ENCODE measurements at regions not wholly inside any gene's neighbourhood (a gene's known extent, or its start where the extent isn't known, plus 50 kb on each side); places are given as distances from the start of the nearest gene placed in this dataset.

DNA sequence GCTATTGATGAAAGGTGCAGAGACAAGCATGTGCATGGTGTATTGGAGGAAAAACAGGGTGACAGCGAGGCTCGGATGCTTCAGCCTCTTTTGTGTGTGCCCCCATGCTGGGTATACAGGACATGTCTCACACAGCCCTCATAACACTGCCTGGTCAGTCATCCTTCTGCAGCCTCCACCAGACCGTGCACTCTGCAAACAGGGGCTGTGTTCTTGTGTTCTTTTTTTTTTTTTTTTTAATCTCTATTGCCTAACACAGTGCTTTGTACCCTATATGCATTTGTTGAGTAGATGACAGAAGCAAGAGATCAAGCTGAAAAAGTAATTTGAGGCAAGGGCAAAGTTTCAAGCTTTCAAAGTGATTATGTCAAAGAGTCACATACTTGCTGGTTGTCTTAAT is 367.2 kb upstream of the SLITRK1 start:
- intact Hi-C loops (cut with DNase I) = no loop called here
- ATAC-seq = no peak
- TF ChIP-seq, protein P1, sequence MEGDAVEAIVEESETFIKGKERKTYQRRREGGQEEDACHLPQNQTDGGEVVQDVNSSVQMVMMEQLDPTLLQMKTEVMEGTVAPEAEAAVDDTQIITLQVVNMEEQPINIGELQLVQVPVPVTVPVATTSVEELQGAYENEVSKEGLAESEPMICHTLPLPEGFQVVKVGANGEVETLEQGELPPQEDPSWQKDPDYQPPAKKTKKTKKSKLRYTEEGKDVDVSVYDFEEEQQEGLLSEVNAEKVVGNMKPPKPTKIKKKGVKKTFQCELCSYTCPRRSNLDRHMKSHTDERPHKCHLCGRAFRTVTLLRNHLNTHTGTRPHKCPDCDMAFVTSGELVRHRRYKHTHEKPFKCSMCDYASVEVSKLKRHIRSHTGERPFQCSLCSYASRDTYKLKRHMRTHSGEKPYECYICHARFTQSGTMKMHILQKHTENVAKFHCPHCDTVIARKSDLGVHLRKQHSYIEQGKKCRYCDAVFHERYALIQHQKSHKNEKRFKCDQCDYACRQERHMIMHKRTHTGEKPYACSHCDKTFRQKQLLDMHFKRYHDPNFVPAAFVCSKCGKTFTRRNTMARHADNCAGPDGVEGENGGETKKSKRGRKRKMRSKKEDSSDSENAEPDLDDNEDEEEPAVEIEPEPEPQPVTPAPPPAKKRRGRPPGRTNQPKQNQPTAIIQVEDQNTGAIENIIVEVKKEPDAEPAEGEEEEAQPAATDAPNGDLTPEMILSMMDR (IDR thresholded peaks at IDR 0.05) = no peak

GRCh38 chr13:84243340-84243739 is 361.1 kb upstream of the SLITRK1 start:
- Histone ChIP-seq H3K36me3 (no peaks in the 10 kb centered on the region), H3K9me3 (no peaks in the 10 kb centered on the region), H3K4me1 (no peaks in the 10 kb centered on the region), H3K27ac (no peak overlapping the region), H3K27me3 (ENCODE audit: low read depth) (no peaks in the 10 kb centered on the region), H3K4me3 (no peak overlapping the region)
- DNase-seq (no peak), ATAC-seq (no peak)
- intact Hi-C loops (cut with DNase I) = no loop called here
- TF ChIP-seq, protein P1 (IDR thresholded peaks at IDR 0.05) = no peak

More for the DNA sequence above, 367.2 kb upstream of the SLITRK1 start:
- H3K27ac ChIP-seq = no peak overlapping the region
- no peaks in the 10 kb centered on the region for H3K9me3 ChIP-seq
- no peaks in the 10 kb centered on the region for H3K4me1 ChIP-seq
- H3K27me3 ChIP-seq (ENCODE audit: low read depth) = no peaks in the 10 kb centered on the region
- DNase-seq = no peak
- no peak overlapping the region for H3K4me3 ChIP-seq
- no peaks in the 10 kb centered on the region for H3K36me3 ChIP-seq

- H3K4me1 ChIP-seq = no peaks in the 10 kb centered on the region
- intact Hi-C loops (cut with DNase I) = no loop called here
- ATAC-seq = no peak
These were observed 356.8 kb upstream of the SLITRK1 start for GRCh38 chr13:84239032-84239431.

DNA sequence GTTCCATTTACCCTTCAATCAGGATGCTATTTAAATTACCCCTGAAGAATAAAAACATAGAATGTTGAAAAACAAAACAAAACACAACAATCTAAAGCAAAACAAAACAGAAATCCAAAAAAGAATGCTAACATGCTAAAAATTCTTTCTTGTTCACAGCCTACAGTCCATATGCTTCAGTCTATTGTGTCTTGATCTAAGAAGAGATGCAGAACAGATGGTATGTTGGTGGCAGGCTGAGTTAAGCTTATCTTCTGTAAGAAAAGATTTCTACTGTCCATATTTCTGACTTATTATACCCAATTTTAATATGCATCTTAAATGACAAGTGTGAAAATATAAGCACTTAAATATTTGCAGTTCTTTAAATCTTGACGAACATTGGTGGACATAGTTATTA is 356.1 kb upstream of the SLITRK1 start:
- no peaks in the 10 kb centered on the region for H3K36me3 ChIP-seq
- intact Hi-C loops (cut with DNase I) = no loop called here
- no peak overlapping the region for H3K27ac ChIP-seq
- ATAC-seq (no peak), DNase-seq (no peak)
- TF ChIP-seq, protein P1 (IDR thresholded peaks at IDR 0.05) = no peak
- no peaks in the 10 kb centered on the region for H3K9me3 ChIP-seq
- no peak overlapping the region for H3K4me3 ChIP-seq
- no peaks in the 10 kb centered on the region for H3K4me1 ChIP-seq
- no peaks in the 10 kb centered on the region for H3K27me3 ChIP-seq (ENCODE audit: low read depth)

More at GRCh38 chr13:84239032-84239431, 356.8 kb upstream of the SLITRK1 start:
- no peak for DNase-seq
- Histone ChIP-seq H3K27me3 (ENCODE audit: low read depth) (no peaks in the 10 kb centered on the region), H3K4me3 (no peak overlapping the region), H3K36me3 (no peaks in the 10 kb centered on the region), H3K27ac (no peak overlapping the region), H3K9me3 (no peaks in the 10 kb centered on the region)
- TF ChIP-seq, protein P1 (IDR thresholded peaks at IDR 0.05) = no peak

DNA sequence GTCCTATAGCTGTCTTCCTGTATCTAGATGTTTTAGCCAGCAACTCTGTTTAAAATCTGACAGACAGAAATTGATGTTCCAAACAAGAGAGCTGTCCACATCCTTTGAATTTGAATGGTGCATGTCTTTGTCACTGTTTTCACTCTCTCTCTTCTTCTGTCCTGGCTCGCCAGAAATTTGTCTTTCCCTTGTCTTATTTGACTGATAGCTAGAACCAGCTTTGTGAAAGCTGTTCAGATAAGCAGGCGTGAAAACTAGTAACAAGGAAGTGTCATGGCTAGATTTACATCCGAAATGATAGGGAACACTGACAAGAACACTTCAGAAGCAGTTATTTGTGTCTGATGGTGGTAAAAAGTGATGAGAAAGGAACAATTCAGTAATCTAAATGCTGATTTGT is 354.9 kb upstream of the SLITRK1 start:
- Histone ChIP-seq H3K9me3 (no peaks in the 10 kb centered on the region), H3K27me3 (ENCODE audit: low read depth) (no peaks in the 10 kb centered on the region), H3K27ac (no peak overlapping the region), H3K36me3 (no peaks in the 10 kb centered on the region), H3K4me1 (no peaks in the 10 kb centered on the region), H3K4me3 (no peak overlapping the region)
- no peak for ATAC-seq
- no peak for DNase-seq
- TF ChIP-seq, protein P1 (IDR thresholded peaks at IDR 0.05) = no peak
- intact Hi-C loops (cut with DNase I) = no loop called here

- Histone ChIP-seq H3K27ac (no peak overlapping the region), H3K4me3 (no peak overlapping the region), H3K36me3 (no peaks in the 10 kb centered on the region), H3K4me1 (no peaks in the 10 kb centered on the region), H3K27me3 (ENCODE audit: low read depth) (no peaks in the 10 kb centered on the region), H3K9me3 (no peaks in the 10 kb centered on the region)
- intact Hi-C loops (cut with DNase I) = no loop called here
- TF ChIP-seq, protein P1 (IDR thresholded peaks at IDR 0.05) = no peak
- no peak for DNase-seq
- no peak for ATAC-seq
These were observed 352.1 kb upstream of the SLITRK1 start for GRCh38 chr13:84234416-84234815.
